Lower leg skin (tissue), 3 donors: ENCODE measurements at regions not wholly inside any gene's neighbourhood (a gene's known extent, or its start where the extent isn't known, plus 50 kb on each side); places are given as distances from the start of the nearest gene placed in this dataset.

Source experiments
- CTCF ChIP-seq, 3 donors: fragments of 450-650 bp; IDR thresholded peaks; one replicate each; pipeline ENCODE4 v1.5.1; 2016; ENCODE audit warnings: antibody characterized with exemption in 3 of 3, mild to moderate bottlenecking in 3 of 3, moderate library complexity in 2 of 3
- POLR2A ChIP-seq, 2 donors: fragments of 450-650 bp; IDR thresholded peaks; one replicate each; pipeline ENCODE4 v1.6.1; 2016 to 2017; ENCODE audit warnings: antibody characterized with exemption in 2 of 2, mild to moderate bottlenecking in 1 of 2, moderate library complexity in 1 of 2

DNA sequence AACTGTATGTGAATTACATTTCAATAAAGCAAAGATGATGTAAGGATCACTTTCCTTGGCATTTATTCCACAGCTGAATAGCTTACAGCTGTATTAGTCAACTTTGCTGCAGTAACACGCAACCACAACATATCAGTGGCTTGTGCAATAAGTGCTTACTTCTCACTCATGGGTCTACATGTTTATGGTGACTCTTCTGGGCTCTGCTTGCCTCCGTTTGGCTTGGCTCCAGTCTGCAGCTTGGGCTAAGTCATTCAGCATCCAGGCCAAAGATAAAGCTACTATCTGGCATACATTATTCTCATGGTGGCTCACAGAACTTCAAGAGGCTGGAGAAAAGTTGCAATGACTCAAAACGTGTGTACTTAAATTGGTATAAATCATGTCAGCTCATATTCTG lies 355.0 kb downstream of the RNF144A start:
- no peak for TF ChIP-seq CTCF (IDR thresholded peaks at IDR 0.05)
- TF ChIP-seq POLR2A (IDR thresholded peaks at IDR 0.05): no peak
